Tibial nerve (tissue), 4 donors: ENCODE measurements at regions not wholly inside any gene's neighbourhood (a gene's known extent, or its start where the extent isn't known, plus 50 kb on each side); places are given as distances from the start of the nearest gene placed in this dataset.

Source experiments
- EP300 ChIP-seq, 2 donors: sonication (generic); formaldehyde crosslinking; IDR thresholded peaks; one replicate each; pipeline ENCODE4 v1.6.1; 2017; ENCODE audit warnings: antibody characterized with exemption in 2 of 2, mild to moderate bottlenecking in 1 of 2
- POLR2A ChIP-seq, 2 donors: fragments of 450-650 bp; IDR thresholded peaks; one replicate each; pipeline ENCODE4 v1.6.1; 2017; ENCODE audit warnings: antibody characterized with exemption in 2 of 2, mild to moderate bottlenecking in 2 of 2, moderate library complexity in 2 of 2
- TF ChIP-seq, protein P1 (sequence below), 5 experiments: fragments of 200-600 bp in 3 of 5; fragments of 450-650 bp in 2 of 5; sonication (generic) in 3 of 5; IDR thresholded peaks; one replicate each; pipeline ENCODE4 v1.5.1; 2016 to 2019; ENCODE audit warnings: antibody characterized with exemption in 5 of 5, mild to moderate bottlenecking in 3 of 5, moderate library complexity in 2 of 5

DNA sequence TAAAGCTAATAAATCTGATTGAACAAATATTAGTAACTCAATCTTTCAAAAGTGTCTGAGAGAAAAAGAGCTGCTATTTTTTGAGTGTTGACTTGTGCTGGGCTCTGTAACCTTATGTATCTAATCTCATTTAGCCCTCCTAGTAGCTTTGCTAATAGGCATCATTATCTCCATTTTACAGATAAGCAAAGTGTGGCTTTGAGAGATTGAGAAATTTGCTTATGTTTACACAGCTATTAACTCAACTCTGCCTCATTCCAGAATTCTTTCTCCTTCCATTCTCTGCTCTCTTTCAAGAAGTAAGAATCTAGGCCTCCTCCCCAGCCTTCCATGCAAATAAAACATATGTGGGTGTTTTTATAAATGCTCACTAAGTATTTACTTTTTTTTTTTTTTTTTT lies 137.8 kb downstream of the GATA3 start:
- TF ChIP-seq, protein P1, sequence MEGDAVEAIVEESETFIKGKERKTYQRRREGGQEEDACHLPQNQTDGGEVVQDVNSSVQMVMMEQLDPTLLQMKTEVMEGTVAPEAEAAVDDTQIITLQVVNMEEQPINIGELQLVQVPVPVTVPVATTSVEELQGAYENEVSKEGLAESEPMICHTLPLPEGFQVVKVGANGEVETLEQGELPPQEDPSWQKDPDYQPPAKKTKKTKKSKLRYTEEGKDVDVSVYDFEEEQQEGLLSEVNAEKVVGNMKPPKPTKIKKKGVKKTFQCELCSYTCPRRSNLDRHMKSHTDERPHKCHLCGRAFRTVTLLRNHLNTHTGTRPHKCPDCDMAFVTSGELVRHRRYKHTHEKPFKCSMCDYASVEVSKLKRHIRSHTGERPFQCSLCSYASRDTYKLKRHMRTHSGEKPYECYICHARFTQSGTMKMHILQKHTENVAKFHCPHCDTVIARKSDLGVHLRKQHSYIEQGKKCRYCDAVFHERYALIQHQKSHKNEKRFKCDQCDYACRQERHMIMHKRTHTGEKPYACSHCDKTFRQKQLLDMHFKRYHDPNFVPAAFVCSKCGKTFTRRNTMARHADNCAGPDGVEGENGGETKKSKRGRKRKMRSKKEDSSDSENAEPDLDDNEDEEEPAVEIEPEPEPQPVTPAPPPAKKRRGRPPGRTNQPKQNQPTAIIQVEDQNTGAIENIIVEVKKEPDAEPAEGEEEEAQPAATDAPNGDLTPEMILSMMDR (IDR thresholded peaks at IDR 0.05) = no peak
- TF ChIP-seq POLR2A (IDR thresholded peaks at IDR 0.05) (no peak), EP300 (IDR thresholded peaks at IDR 0.05) (no peak)
